C4-2B (cell line): ENCODE measurements at regions not wholly inside any gene's neighbourhood (a gene's known extent, or its start where the extent isn't known, plus 50 kb on each side); places are given as distances from the start of the nearest gene placed in this dataset.

Experiments used
- CTCF ChIP-seq: fragments of 450-650 bp; conservative IDR thresholded peaks from 2 replicates; pipeline ENCODE4 v1.5.1; 2017; ENCODE audit warnings: mild to moderate bottlenecking
- ZFX ChIP-seq: fragments of 450-650 bp; IDR thresholded peaks from 2 replicates; pipeline ENCODE4 v1.6.1; 2017

GRCh38 chr1:90361026-90361425 is 356.1 kb downstream of the BARHL2 start:
- TF ChIP-seq CTCF = no peak
- no peak for TF ChIP-seq ZFX
